Activated T-cell treated with anti-CD3 and anti-CD28 coated beads, Interleukin-2, amount 50 U/mL, for 24 hours (primary cell): ENCODE measurements at regions not wholly inside any gene's neighbourhood (a gene's known extent, or its start where the extent isn't known, plus 50 kb on each side); places are given as distances from the start of the nearest gene placed in this dataset.

Experiments
- DNase-seq: peaks from one replicate; pipeline ENCODE4 v3.0.0-alpha.2; 2020
- H3K27ac Mint-ChIP-seq: 2 replicates; pipeline ENCODE4 v1.8.0; 2020; ENCODE audit warnings: mild to moderate bottlenecking, mixed read lengths
- H3K27me3 Mint-ChIP-seq: 2 replicates; pipeline ENCODE4 v1.8.0; 2020; ENCODE audit warnings: mixed read lengths
- H3K36me3 Mint-ChIP-seq: 2 replicates; pipeline ENCODE4 v1.8.0; 2020; ENCODE audit warnings: low read depth, mixed read lengths
- H3K4me1 Mint-ChIP-seq: 2 replicates; pipeline ENCODE4 v1.8.0; 2020; ENCODE audit warnings: low read depth, mixed read lengths
- H3K4me3 Mint-ChIP-seq: 2 replicates; pipeline ENCODE4 v1.8.0; 2020; ENCODE audit warnings: mild to moderate bottlenecking, moderate library complexity, mixed read lengths
- H3K9me3 Mint-ChIP-seq: 2 replicates; pipeline ENCODE4 v1.8.0; 2020; ENCODE audit warnings: mixed read lengths

- no peaks in the 10 kb centered on the region for H3K27me3 Mint-ChIP-seq
- H3K4me3 Mint-ChIP-seq, result no peak overlapping the region
- no peak overlapping the region for H3K27ac Mint-ChIP-seq
- no peak for DNase-seq
- H3K36me3 Mint-ChIP-seq, result no peaks in the 10 kb centered on the region
- no peaks in the 10 kb centered on the region for H3K4me1 Mint-ChIP-seq
- no peaks in the 10 kb centered on the region for H3K9me3 Mint-ChIP-seq
Observed at GRCh38 chr2:60066096-60066839, 487.2 kb downstream of the BCL11A start.

DNA sequence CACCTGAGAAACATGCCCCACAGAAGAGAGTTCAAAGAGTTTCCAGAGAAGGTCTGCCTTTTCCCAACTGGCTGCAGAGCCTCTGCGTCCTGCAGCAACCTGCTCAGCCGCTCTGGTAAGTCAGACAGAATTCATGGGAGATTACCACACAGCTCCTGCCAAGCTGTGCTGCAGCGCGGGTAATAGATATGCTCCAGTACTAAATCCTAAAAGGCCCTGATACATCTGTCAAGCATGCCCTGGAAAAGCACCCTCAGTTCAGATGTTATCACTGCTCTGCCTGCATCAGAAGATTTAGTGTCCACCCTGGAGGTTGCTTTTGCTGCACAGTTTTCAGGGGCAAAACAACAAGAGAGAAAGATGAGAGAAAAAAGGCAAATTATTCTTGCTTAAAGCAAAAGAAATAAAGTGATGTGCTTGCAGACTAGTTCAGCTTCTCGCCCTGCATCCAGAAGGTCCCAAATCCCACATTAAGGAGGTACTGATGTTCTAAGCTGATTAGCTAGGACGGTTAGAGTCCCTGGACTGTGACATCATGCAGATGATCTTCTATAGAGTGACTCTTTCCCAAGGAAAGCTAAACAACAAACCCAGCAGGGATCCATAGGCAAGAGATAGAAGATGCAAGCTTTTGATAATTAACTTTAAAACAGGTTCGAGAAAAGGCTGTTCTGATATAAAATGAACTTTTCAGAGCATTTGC lies 488.6 kb downstream of the BCL11A start:
- no peak for DNase-seq
- Mint-ChIP-seq H3K9me3 (no peaks in the 10 kb centered on the region), H3K4me1 (no peaks in the 10 kb centered on the region), H3K27me3 (no peaks in the 10 kb centered on the region), H3K36me3 (no peaks in the 10 kb centered on the region), H3K27ac (no peak overlapping the region), H3K4me3 (no peak overlapping the region)

DNA sequence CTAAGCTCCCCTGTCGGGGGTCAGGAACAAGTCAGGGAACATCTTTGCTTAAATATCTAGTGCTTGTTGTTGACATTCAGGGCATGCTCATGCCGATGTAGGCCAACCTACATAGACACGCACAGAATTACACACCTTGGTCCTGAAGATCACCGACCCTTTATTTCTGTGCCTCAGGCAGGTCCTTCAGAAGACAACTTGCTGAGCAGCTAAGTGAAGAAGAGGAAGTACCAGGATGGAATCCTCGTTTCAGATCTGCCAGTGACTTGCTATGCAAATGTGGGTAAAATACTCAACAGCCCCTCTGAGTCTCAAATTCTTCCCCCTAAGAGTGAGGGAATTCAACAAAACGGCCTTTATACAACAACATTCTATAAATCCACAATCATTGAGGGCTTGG lies 494.7 kb downstream of the BCL11A start:
- Mint-ChIP-seq H3K27ac (no peak overlapping the region), H3K4me3 (no peak overlapping the region), H3K4me1 (no peaks in the 10 kb centered on the region), H3K9me3 (no peaks in the 10 kb centered on the region), H3K27me3 (no peaks in the 10 kb centered on the region), H3K36me3 (no peaks in the 10 kb centered on the region)
- no peak for DNase-seq

DNA sequence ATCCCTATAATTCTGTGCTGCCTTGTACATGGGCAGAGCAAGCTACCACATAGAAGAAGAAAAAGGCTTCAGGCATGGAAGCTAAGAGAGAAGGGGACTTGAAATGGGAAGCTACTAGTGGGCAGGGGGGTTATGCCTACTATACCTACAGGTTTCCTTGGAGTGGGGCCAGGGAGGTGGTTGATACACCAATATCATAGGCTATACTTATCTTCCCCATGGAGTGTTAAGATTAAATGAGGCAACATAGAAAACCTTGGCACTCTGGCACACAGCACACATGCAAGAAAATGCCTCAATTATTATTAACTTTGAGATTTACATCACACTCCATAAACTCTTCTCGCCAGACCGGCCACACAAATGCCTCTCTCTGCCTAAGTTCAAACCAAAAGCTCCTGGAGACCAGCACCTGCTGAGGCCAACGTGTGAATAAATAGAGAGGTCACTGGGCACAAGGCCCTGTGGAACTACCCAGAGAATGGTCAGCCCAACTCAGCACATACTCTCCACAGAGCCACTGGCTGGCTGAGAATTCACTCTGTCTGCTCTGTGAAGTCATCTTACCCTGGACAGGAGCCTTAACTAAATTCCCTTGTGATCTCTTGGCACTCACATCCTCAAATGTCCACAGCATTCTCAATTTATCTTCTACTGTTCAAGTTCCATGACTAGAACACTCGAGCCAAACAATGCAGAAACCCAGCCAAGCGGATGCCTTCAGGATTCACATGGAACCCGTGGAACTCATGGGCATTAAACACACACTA lies 498.7 kb downstream of the BCL11A start:
- DNase-seq, result no peak
- H3K27me3 Mint-ChIP-seq, result no peaks in the 10 kb centered on the region
- no peaks in the 10 kb centered on the region for H3K36me3 Mint-ChIP-seq
- H3K9me3 Mint-ChIP-seq, result no peaks in the 10 kb centered on the region
- H3K4me1 Mint-ChIP-seq, result no peaks in the 10 kb centered on the region
- H3K27ac Mint-ChIP-seq, result no peak overlapping the region
- H3K4me3 Mint-ChIP-seq, result no peak overlapping the region

DNA sequence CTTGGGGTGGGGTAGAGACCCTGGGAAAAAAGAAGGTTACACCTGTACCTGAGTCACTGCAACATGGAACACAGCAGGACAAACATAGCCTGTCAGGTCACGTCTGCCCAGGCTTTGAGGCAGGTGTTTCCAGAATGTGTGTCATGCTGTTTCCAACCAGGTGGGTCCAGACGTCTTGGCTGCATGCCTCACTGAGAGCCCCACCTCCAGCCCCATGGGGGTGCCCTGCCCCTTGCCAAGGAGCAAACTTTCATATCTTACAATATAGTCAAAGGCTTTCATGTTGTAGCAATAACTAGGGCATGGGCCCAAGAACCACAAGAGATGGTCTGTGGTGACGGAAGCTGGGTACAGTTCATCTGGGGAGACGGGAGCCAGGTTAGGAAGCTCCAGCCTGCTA lies 499.7 kb downstream of the BCL11A start:
- Mint-ChIP-seq H3K27me3 (no peaks in the 10 kb centered on the region), H3K4me3 (no peak overlapping the region)

DNA sequence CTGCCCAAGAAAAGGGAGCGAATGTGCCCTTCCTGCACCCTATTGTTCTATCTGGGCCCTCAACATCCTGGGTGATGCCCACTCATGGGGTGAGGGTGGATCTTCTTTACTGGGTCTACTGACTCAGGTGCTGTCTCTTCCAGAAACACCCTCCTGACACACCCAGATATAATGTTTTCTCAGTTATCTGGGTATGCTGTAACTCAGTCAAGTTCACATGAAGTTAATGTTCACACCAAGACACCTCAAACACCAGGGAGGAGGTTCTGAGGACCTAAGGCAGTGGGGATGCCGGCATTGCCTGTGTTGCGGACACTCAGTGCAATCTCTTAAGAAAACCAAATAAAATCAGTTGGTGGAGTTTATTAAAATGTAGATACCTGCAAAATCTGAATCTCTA lies 500.9 kb downstream of the BCL11A start:
- H3K9me3 Mint-ChIP-seq, result no peaks in the 10 kb centered on the region
- no peak overlapping the region for H3K27ac Mint-ChIP-seq
- H3K27me3 Mint-ChIP-seq, result no peaks in the 10 kb centered on the region
- H3K36me3 Mint-ChIP-seq, result no peaks in the 10 kb centered on the region
- no peaks in the 10 kb centered on the region for H3K4me1 Mint-ChIP-seq
- DNase-seq, result no peak
- no peak overlapping the region for H3K4me3 Mint-ChIP-seq

More for the DNA sequence above, 499.7 kb downstream of the BCL11A start:
- DNase-seq, result no peak
- Mint-ChIP-seq H3K9me3 (no peaks in the 10 kb centered on the region), H3K36me3 (no peaks in the 10 kb centered on the region), H3K4me1 (no peaks in the 10 kb centered on the region), H3K27ac (no peak overlapping the region)

DNA sequence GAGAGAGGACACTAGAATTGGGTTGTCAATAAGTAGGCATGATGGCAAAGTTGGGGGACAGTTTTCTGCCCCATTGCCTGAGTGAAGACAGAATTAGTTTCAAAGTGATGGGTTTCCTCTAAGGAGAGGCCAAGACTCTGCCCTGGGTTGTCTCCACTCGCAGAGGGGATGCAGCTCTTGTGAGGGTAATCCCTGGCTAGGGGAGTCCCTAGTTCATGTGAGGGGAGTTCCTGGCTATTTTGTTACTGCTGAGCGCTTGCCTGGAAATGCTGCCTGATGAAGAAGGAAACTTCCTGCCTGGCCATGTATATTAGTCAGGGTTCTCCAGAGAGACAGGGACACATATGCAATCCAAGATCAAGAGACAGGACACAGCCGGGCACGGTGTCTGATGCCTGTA lies 501.5 kb downstream of the BCL11A start:
- Mint-ChIP-seq H3K27me3 (no peaks in the 10 kb centered on the region), H3K4me1 (no peaks in the 10 kb centered on the region), H3K36me3 (no peaks in the 10 kb centered on the region), H3K4me3 (no peak overlapping the region), H3K27ac (no peak overlapping the region), H3K9me3 (no peaks in the 10 kb centered on the region)
- no peak for DNase-seq

DNA sequence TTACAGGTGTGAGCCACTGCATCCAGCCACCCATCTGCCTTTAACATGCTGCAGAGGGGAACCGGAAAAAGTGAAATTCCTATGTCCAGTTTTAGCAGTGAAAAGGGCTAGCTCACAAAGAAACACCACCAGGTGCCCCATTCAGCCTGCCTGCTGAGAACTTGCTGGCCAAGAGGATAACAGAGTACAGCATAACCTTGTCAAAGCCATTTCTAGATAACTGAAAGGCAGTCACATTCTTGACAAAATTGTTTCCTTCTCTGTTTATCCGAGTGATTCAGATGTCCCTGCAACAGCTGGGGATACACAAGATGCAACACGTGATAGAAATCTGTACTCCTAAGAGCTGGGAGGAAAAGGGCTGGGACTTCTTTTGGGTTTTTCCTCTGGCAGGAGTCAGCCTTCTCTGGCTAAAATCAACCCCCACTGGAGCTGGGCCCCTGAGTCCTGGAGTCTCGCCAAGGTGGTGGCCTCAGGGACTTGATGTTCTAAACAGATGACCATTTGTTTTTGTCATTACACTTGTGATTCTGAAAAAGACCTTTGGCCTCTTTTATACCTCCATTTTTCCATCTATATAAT lies 505.4 kb downstream of the BCL11A start:
- Mint-ChIP-seq H3K36me3 (no peaks in the 10 kb centered on the region), H3K9me3 (no peaks in the 10 kb centered on the region), H3K4me3 (no peak overlapping the region), H3K27me3 (no peaks in the 10 kb centered on the region), H3K4me1 (no peaks in the 10 kb centered on the region), H3K27ac (no peak overlapping the region)
- no peak for DNase-seq

DNA sequence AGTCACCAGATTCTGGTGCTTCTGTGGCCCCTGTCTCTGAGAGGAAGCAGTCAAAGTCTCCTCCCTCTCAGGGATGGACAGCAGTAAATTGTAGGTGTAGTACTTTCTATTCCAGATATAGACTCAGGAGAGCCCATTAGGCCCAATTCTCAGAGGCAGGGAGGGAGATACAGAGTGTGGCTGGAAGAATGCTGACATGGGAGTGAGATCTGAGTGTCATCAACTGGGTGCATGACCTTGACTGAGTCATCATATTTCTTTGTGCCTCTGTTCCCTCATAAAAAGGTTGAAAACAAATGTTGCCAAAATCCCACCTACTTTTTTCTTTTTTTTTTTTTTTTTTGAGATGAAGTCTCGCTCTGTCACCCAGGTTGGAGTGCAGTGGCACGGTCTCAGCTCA lies 506.1 kb downstream of the BCL11A start:
- Mint-ChIP-seq H3K4me3 (no peak overlapping the region), H3K27ac (no peak overlapping the region), H3K4me1 (no peaks in the 10 kb centered on the region), H3K9me3 (no peaks in the 10 kb centered on the region), H3K36me3 (no peaks in the 10 kb centered on the region), H3K27me3 (no peaks in the 10 kb centered on the region)
- DNase-seq, result no peak

DNA sequence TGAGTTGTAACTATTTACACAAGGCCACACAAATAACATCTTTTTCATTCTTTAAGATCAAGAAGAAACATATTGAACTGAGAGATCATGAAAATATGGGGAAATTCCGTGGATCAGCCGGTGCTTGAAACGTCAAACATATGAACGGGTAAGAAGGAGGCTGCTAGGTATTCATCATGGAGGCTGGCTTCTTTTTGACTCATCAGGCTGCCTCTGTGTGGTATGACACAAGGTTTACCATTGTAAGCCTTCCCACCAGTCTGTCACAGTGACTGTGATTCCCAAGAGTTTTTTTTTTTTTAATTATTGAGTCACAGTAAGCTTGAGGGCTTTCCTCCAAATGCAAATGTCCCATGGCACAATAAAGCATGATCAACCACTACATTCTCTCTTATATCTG lies 506.9 kb downstream of the BCL11A start:
- Mint-ChIP-seq H3K27me3 (no peaks in the 10 kb centered on the region), H3K36me3 (no peaks in the 10 kb centered on the region), H3K4me1 (no peaks in the 10 kb centered on the region), H3K9me3 (no peaks in the 10 kb centered on the region), H3K4me3 (no peak overlapping the region), H3K27ac (no peak overlapping the region)
- no peak for DNase-seq

DNA sequence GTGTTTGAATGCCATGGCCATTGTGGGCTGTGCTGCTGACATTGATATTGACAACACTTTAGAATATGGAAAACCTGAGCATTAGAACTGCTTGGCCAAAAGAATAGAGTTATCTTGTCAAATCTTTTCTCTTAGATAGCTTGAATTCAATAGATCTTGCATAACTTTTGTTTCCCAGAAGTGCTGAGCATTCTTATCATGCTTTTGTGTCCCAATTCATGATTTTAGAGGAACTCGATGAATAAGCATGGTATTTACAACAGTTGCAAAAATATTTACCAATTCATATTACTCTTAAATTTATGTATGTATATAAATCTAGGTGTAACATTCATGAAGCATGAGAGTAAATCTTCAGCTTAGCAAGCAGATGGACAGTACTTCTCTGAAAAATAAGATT lies 508.0 kb downstream of the BCL11A start:
- Mint-ChIP-seq H3K36me3 (no peaks in the 10 kb centered on the region), H3K9me3 (no peaks in the 10 kb centered on the region), H3K27ac (no peak overlapping the region), H3K27me3 (no peaks in the 10 kb centered on the region), H3K4me3 (no peak overlapping the region), H3K4me1 (no peaks in the 10 kb centered on the region)
- DNase-seq, result no peak

DNA sequence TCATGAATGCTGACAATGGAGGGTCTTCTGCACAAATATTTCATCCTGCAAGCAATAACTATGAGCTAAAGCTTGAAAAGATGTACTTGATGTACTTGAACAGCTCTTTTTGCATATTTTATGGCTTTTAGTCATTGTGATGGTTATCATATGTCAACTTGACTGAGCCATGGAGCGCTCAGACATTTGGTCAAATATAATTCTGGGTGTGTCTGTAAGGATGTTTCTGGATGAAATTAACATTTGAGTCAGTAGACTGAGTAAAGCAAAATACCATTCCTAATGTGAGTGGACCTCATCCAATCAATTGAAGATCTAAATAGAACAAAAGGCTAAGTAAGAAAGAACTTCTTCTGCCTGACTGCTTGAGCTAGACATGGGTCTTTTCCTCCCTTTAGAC lies 509.0 kb downstream of the BCL11A start:
- H3K27me3 Mint-ChIP-seq, result no peaks in the 10 kb centered on the region
- H3K9me3 Mint-ChIP-seq, result no peaks in the 10 kb centered on the region
- H3K4me3 Mint-ChIP-seq, result no peak overlapping the region
- H3K4me1 Mint-ChIP-seq, result no peaks in the 10 kb centered on the region
- DNase-seq, result no peak
- no peaks in the 10 kb centered on the region for H3K36me3 Mint-ChIP-seq
- no peak overlapping the region for H3K27ac Mint-ChIP-seq

GRCh38 chr2:60042023-60042422 lies 511.4 kb downstream of the BCL11A start:
- DNase-seq, result no peak
- no peaks in the 10 kb centered on the region for H3K4me1 Mint-ChIP-seq
- no peak overlapping the region for H3K27ac Mint-ChIP-seq
- H3K36me3 Mint-ChIP-seq, result no peaks in the 10 kb centered on the region
- no peaks in the 10 kb centered on the region for H3K27me3 Mint-ChIP-seq
- H3K4me3 Mint-ChIP-seq, result no peak overlapping the region
- no peaks in the 10 kb centered on the region for H3K9me3 Mint-ChIP-seq

- Mint-ChIP-seq H3K36me3 (no peaks in the 10 kb centered on the region), H3K27me3 (no peaks in the 10 kb centered on the region), H3K27ac (no peak overlapping the region), H3K4me1 (peaks cover 5% of the 10 kb centered on the region), H3K9me3 (peaks cover 17% of the 10 kb centered on the region), H3K4me3 (no peak overlapping the region)
- DNase-seq, result no peak
Observed at GRCh38 chr2:60033325-60033724, 520.1 kb downstream of the BCL11A start.

- no peak overlapping the region for H3K4me3 Mint-ChIP-seq
- peaks cover 17% of the 10 kb centered on the region for H3K9me3 Mint-ChIP-seq
- no peak overlapping the region for H3K27ac Mint-ChIP-seq
- no peaks in the 10 kb centered on the region for H3K27me3 Mint-ChIP-seq
- H3K36me3 Mint-ChIP-seq, result no peaks in the 10 kb centered on the region
- no peak for DNase-seq
- H3K4me1 Mint-ChIP-seq, result peaks cover 5% of the 10 kb centered on the region
Observed at GRCh38 chr2:60029566-60029883, 523.9 kb downstream of the BCL11A start.
